Thyroid gland (tissue), 4 donors: ENCODE measurements at regions not wholly inside any gene's neighbourhood (a gene's known extent, or its start where the extent isn't known, plus 50 kb on each side); places are given as distances from the start of the nearest gene placed in this dataset.

Experiments
- DNase-seq, 2 donors: peaks; one replicate each; pipeline ENCODE4 v3.0.0-alpha.2; 2019
- H3K27ac ChIP-seq, 3 donors: fragments of 200-600 bp; sonication (generic); 1 replicate in 2 of 3; 2 replicates in 1 of 3; pipeline ENCODE4 v1.5.1; 2016 to 2019; ENCODE audit warnings: mild to moderate bottlenecking in 1 of 3, moderate library complexity in 1 of 3
- H3K27me3 ChIP-seq: fragments of 200-600 bp; sonication (generic); one replicate; pipeline ENCODE4 v1.5.1; 2019
- H3K36me3 ChIP-seq, 2 donors: fragments of 200-600 bp; sonication (generic); one replicate each; pipeline ENCODE4 v1.5.1; 2016 to 2019
- H3K4me1 ChIP-seq, 2 donors: fragments of 200-600 bp; sonication (generic); one replicate each; pipeline ENCODE4 v1.5.1; 2017 to 2019
- H3K4me3 ChIP-seq, 3 donors: fragments of 200-600 bp; sonication (generic); replicated peaks in 1 of 3; 1 replicate in 2 of 3; 2 replicates in 1 of 3; pipeline ENCODE4 v1.5.1; 2016; ENCODE audit warnings: mild to moderate bottlenecking in 1 of 3
- H3K9me3 ChIP-seq: fragments of 200-600 bp; sonication (generic); one replicate; pipeline ENCODE4 v1.5.1; 2017
- CTCF ChIP-seq, 6 experiments: fragments of 200-600 bp in 3 of 6; fragments of 450-650 bp in 3 of 6; sonication (generic) in 3 of 6; IDR thresholded peaks; one replicate each; pipeline ENCODE4 v1.5.1; 2016 to 2019; ENCODE audit warnings: antibody characterized with exemption in 6 of 6, mild to moderate bottlenecking in 2 of 6, inconsistent platforms in 1 of 6, moderate library complexity in 1 of 6
- POLR2A ChIP-seq, 2 donors: fragments of 450-650 bp; IDR thresholded peaks; one replicate each; pipeline ENCODE4 v1.6.1; 2017; ENCODE audit warnings: antibody characterized with exemption in 2 of 2, mild to moderate bottlenecking in 2 of 2, moderate library complexity in 1 of 2
- WGBS, 2 donors: methylation state at CpG; one replicate each; pipeline ENCODE4 v1.1.5; 2017; 5-methylcytosine and 5-hydroxymethylcytosine counted together
- intact Hi-C: fragments of 100-400 bp; cut with DNase I; formaldehyde crosslinking; loops from one replicate; pipeline ENCODE4 v1.15.1; 2023

DNA sequence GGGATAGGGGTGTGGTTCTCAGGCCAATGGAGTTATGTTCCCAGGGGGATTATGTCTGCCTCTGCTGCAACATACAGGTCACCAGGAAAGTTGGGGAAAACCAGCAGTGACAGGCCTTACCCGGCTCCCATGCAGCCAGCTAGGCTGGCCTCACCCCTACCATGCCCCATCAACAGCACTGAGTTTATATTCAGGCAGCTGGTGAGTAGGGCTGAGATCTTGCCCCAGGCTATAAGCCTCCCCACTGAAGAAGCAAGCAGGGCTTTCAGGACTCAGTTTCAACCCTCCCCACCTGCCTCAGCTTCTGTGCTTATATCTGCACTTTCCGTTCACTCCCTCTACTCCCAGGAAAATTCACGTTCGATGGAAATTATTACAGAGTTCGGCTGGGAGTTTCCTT lies 122.4 kb upstream of the PGRMC2 start:
- WGBS, 2 donors: 75 to 85% methylated on average over 5 of the region's 5 CpGs
- DNase-seq: no peak
- TF ChIP-seq POLR2A (IDR thresholded peaks at IDR 0.05) (no peak), CTCF (IDR thresholded peaks at IDR 0.05) (no peak)
- no peak overlapping the region for H3K4me3 ChIP-seq
- H3K27ac ChIP-seq: no peak overlapping the region
- intact Hi-C loops: no loop called here
- no peaks in the 10 kb centered on the region for H3K9me3 ChIP-seq
- H3K36me3 ChIP-seq: no peaks in the 10 kb centered on the region
- no peaks in the 10 kb centered on the region for H3K27me3 ChIP-seq
- no peaks in the 10 kb centered on the region for H3K4me1 ChIP-seq

GRCh38 chr4:128403586-128403985 lies 116.0 kb upstream of the PGRMC2 start:
- TF ChIP-seq POLR2A (IDR thresholded peaks at IDR 0.05) (no peak), CTCF (IDR thresholded peaks at IDR 0.05) (no peak)
- Histone ChIP-seq H3K27me3 (no peaks in the 10 kb centered on the region), H3K9me3 (no peaks in the 10 kb centered on the region), H3K27ac (no peak overlapping the region), H3K4me1 (no peaks in the 10 kb centered on the region), H3K4me3 (no peak overlapping the region), H3K36me3 (no peaks in the 10 kb centered on the region)
- WGBS, 2 donors: 48 to 71% methylated on average over 2 of the region's 2 CpGs
- no peak for DNase-seq
- intact Hi-C loops: no loop called here

GRCh38 chr4:128394778-128395177 lies 107.2 kb upstream of the PGRMC2 start:
- 92 to 98% methylated on average over 4 of the region's 4 CpGs for WGBS, 2 donors
- TF ChIP-seq CTCF (IDR thresholded peaks at IDR 0.05) (no peak), POLR2A (IDR thresholded peaks at IDR 0.05) (no peak)
- no peak overlapping the region for H3K27ac ChIP-seq
- no peaks in the 10 kb centered on the region for H3K27me3 ChIP-seq
- intact Hi-C loops: no loop called here
- H3K4me3 ChIP-seq: no peak overlapping the region
- no peaks in the 10 kb centered on the region for H3K36me3 ChIP-seq
- no peak for DNase-seq
- no peaks in the 10 kb centered on the region for H3K9me3 ChIP-seq
- H3K4me1 ChIP-seq: peaks cover 0 to 14% of the 10 kb centered on the region in 2 donors

DNA sequence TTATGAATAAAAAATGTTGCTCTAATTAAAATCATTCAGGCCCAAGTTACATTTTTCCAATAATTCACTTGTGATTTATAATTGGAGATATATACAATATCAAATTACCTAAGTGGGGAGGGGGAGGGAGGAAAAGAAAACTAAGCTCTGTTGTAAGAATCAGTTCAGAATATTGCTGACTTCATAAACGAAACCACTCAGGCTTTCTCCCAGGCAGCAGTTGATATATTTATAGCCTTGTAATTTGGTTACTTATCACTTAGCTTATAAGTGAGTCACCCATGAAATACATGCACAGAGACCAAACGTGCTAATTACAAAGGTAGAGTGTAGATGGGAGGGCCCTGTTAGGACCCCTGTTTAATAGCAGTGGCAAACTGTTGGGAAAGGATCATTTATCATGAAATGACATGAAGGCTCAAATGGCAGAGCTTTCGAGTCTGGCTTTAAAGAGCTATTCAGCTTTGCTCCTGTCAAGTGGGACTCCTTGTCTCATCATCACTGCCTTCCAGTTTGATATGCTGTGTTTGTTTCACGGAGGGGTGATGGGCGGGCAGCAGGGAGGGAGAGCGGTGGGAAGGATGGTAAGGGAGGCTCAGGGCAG lies 105.6 kb upstream of the PGRMC2 start:
- Histone ChIP-seq H3K27ac (peak overlapping the region in 2 of 3 donors; percentile 0 to 38), H3K27me3 (no peaks in the 10 kb centered on the region), H3K36me3 (no peaks in the 10 kb centered on the region), H3K4me1 (peaks cover 0 to 15% of the 10 kb centered on the region in 2 donors), H3K4me3 (no peak overlapping the region), H3K9me3 (no peaks in the 10 kb centered on the region)
- TF ChIP-seq CTCF (IDR thresholded peaks at IDR 0.05) (no peak), POLR2A (IDR thresholded peaks at IDR 0.05) (no peak)
- DNase-seq: no peak
- WGBS, 2 donors: 59 to 66% methylated on average over 6 of the region's 6 CpGs
- intact Hi-C loops: no loop called here

- WGBS, 2 donors: 82% methylated on average over 5 of the region's 5 CpGs
Measured at GRCh38 chr4:128390475-128390996, 102.9 kb upstream of the PGRMC2 start.

More at GRCh38 chr4:128390475-128390996, 102.9 kb upstream of the PGRMC2 start:
- peaks cover 23 to 36% of the 10 kb centered on the region in 2 donors for H3K4me1 ChIP-seq
- TF ChIP-seq CTCF (IDR thresholded peaks at IDR 0.05) (no peak), POLR2A (IDR thresholded peaks at IDR 0.05) (no peak)
- H3K9me3 ChIP-seq: no peaks in the 10 kb centered on the region
- no peak overlapping the region for H3K27ac ChIP-seq
- intact Hi-C loops: no loop called here
- no peaks in the 10 kb centered on the region for H3K27me3 ChIP-seq
- no peaks in the 10 kb centered on the region for H3K36me3 ChIP-seq
- no peak for DNase-seq
- no peak overlapping the region for H3K4me3 ChIP-seq
